Kidney tubule cell (primary cell): ENCODE measurements at regions not wholly inside any gene's neighbourhood (a gene's known extent, or its start where the extent isn't known, plus 50 kb on each side); places are given as distances from the start of the nearest gene placed in this dataset.
A peak's percentile ranks its signal among the peaks of the same experiment; 100 is the strongest.

Experiments used
- DNase-seq: peaks from one replicate; pipeline ENCODE4 v3.0.0-alpha.2; 2018; ENCODE audit warnings: low spot score

DNA sequence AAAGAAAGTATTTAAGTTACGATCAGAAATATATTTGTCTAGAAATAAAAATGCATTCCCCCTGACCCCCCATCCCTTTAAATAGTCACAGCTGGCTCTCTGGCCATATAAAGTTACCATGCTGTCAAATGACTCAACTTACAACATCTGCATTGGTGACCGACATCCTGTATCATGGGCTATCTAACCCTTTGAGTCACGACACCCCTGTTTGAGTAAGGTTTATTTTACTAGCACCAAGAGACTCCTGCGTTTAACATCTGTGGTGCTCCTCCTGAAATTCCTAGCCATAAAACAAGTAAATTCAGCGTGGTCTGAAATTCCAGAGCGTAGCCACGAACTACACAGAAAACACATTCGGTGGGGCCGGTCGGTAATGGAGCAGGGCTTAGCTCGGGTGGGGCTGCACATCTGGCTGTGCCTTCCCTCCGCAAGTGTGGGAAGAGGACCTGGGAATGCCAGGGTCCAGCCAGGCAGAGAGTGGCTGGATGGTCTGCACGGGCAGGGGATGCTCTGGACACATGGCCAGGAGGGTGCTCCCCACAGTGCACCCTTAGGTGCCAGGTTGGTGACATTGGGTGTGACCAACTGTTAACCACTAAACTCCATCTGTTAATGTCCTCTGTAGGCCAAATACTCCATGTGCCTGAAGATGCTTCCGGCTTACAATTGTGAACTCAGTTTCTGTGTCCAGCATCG, 53.0 kb upstream of the CLDN14 start:
- no peak for DNase-seq

GRCh38 chr21:36533468-36533848, 53.5 kb upstream of the CLDN14 start:
- DNase-seq = no peak

DNA sequence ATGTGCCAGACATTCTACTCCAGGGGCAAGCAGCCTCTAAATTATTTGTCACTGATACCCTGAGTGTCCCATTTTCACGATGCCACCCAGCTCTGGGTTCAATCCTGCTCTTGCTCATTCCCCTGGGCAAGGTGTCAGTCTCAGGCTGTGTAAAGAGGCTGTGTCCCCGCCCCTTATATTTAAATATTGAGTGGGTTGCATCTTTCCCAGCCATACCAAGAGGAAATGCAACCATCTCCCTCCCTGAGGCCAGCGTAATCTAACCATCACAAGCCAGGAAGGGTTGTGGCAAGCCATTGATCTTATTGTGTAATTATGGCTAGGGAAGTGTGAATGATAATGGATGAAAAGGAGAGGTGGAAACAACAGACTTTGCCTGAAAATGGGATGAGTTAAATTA, 54.7 kb upstream of the CLDN14 start:
- no peak for DNase-seq

GRCh38 chr21:36535618-36536241, 55.8 kb upstream of the CLDN14 start:
- peak; percentile 21 for DNase-seq

DNA sequence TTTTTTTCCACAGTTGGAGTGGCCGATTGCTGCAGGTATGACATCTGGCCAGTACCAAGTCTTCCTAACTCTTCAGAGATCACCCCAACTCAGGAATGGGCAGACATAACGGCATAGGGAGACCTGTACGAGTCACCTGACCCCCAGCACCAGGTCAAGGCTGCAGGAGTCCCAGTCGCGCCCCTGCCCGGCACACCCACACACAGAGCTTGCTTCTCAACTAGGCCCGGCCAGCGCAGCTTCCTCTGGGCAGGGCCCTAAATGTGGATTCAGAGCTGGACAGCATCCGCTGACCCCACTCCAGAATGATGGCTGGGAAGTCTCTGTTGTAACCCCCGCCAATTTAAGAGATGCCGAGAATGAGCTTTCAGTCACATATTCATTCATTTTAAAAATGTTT, 58.8 kb upstream of the CLDN14 start:
- no peak for DNase-seq

DNA sequence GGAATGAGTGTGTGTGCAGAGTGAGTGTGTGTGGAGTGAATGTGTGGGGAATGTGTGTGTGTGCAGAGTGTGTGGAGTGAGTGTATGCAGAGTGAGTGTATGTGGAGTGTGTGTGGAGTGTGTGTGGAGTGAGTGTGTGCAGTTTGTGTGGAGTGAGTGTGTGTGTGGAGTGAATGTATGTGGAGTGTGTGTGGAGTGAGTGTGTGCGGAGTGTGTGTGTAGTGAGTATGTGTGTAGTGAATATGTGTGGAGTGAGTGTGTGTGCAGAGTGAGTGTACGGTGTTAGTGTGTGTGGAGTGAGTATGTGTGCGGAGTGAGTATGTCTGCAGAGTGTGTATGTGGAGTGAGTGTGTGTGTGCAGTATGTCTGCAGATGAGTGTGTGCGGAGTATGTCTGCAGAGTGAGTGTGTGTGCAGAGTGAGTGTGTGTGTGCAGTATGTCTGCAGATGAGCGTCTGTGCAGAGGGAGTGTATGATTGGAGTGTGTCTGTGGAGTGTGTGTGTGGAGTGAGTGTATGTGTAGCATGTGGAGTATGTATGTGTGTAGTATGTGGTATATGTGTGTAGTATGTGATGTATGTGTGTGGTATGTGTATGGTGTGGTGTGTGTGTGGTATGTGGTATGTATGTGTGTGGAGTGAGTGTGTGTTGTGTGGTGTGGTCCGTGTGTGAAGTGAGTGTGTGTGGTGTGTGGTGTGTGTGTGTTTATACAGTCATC, 59.7 kb upstream of the CLDN14 start:
- no peak for DNase-seq

DNA sequence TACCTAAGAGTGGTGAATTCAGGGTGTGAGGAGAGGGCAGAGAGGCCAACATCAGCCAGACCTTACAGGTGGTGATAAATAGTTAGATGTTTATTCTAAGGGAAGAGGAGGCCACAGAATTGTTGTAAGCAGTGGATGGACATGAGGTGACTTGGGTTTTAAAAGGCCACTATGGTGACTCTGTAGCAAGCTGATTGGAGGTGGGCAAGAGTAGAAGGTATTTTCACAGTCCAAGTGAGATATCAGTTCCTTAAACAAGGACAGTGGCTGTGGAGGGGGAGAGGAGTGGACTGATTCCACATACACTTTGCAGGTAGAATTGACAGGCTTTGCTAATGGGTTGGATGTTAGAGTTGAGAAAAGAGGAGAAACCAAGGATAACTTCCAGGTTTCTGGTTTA, 60.8 kb upstream of the CLDN14 start:
- DNase-seq = no peak

- DNase-seq = no peak
These were observed 61.8 kb upstream of the CLDN14 start for GRCh38 chr21:36541721-36542139.

DNA sequence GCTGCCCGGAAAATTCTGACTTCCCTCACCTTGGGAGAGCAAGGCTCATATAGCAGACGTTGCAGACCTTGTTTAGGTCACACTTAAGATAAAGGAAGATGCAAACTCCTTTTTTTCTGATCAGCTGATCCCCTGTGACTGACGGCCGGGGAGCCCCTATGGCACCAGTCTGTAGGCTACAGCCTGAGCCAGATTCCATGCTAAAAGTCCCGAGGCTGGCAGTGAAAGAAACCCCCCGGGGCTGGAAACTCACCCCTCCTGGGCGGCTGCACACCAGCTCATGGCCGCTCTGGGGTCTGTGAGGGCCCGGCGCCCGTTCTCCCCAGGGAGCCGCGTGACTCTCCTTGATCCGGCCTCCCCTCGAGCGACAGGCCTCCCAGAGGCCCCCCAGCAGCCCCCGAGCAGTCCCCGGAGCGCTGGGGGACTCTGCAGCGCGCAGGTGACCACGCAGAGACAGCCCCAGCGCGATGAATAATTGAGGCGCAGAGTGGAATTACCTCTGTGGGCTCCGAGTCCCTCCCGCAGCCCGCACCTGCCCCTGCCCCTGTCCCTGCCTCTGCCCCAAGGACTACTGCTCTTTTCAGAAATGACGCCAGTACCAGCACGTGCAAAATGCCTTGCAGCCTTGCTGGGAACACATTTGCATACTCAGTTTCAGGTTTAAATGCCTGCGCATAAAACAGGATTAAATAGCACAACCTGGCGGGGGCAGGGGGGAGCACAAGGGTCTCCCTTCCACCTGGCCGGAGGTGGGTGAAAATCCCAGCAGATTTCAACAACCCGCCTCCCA, 62.6 kb upstream of the CLDN14 start:
- no peak for DNase-seq

- no peak for DNase-seq
These were observed 64.0 kb upstream of the CLDN14 start for GRCh38 chr21:36543924-36544323.

- no peak for DNase-seq
These were observed 64.6 kb upstream of the CLDN14 start for GRCh38 chr21:36544545-36544944.

- no peak for DNase-seq
These were observed 66.0 kb upstream of the CLDN14 start for GRCh38 chr21:36545776-36546511.

- no peak for DNase-seq
These were observed 67.5 kb upstream of the CLDN14 start for GRCh38 chr21:36547464-36547863.

- no peak for DNase-seq
These were observed 68.9 kb upstream of the CLDN14 start for GRCh38 chr21:36548866-36549265.

DNA sequence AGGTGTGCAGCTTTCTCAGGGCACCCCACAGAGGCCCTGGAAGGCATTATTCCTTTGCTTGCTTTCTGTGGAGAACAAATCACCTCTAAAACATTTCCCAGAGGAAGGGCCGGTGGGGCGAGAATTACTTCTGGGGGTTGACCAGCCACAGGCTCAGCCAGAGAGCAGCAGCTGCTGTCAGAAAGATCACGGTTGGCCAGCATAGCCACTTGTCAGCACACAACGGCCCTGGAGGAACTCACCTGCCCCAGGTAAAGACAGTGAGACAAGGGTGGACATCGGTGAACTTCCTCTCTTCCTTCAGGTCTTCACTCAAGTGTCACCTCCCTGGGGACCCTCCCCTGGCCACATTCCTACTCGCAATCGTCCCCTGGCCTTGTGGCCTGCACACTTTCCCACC, 69.5 kb upstream of the CLDN14 start:
- no peak for DNase-seq

DNA sequence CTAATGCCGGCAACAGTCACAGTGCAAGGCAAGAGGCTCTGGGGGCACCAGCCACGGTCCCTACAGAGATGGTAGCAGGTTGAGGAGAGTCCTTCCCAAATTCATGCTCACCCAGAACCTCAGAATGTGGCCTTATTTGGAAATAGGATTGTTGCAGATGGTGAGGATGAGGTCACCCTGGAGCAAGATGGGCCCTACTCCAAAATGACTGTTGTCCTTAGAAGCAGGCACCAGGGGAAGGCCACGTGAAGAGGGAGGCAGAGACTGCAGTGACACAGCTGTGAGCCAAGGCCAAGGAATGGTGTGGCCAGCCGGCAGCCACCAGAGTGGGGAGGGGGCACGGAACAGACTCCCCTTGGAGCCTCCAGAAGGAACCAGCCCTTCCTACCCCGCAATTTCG, 70.8 kb upstream of the CLDN14 start:
- no peak for DNase-seq

DNA sequence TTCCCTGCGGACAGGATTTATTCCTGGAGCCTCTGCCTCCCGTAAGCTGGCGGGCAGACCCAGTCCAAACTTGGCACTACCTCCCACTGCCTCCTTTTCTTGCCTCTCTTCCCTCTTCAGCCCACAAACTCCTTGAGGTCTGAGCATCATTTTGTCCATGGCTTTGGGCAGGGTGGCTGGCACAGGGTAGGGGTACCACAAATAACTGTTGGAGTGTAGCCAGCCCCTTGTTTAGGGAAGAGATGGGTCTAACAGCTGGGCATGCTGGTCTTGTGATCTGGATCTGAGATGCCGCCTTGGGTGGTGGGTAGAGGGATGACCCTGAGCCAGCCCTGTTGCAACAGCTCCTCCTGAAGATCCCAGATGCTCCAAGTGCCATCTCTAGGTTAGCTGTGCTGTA, 71.4 kb upstream of the CLDN14 start:
- no peak for DNase-seq

DNA sequence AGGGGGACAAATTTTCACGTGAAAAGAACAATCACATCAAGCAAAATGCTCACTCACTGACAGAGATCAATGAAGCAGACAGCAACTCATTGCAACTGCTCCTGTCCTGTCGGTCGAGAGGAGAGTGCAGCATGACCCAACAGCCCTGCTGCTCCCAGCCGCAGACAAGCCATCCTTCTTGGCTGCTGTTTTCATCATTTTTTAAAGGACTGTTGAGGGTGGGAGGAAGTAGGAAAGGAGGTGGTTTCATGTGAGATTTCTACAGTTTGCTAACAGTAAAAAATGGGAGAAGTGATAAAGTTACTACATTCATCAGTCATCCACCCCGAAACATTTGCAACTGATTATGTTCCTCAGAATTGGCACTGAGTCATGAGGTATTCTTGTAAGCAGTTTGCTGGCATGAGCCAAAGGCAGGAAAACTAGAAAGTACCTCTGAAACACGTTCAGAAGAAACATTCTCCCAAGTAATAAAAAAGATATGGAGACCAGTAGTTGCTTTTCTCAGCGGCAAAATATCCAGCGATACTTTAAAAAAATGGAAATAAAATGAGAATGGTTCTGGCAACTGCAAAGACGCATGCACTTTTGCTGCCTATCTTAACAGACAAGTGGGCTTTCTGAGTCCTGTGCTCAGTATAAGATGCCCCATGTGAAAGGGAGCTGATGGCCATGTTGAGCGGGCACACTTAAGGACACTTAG, 72.0 kb upstream of the CLDN14 start:
- peak; percentile 17 for DNase-seq

DNA sequence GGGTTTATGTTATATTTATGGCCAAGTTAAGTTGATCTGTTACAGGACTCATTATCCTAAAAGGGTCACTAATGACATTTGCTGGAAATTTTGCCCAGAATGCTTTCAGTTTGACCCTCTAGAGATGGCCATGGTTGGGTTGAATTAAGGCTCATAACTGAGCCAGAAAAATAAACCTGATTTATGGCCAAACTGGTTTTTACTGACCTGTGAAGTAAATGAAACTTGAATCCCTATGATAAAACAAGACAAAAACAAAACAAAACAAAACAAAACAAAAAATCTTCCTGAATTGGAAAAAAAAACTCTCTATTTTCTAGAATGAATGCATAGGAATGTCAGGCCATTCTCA, 72.5 kb upstream of the CLDN14 start:
- no peak for DNase-seq

DNA sequence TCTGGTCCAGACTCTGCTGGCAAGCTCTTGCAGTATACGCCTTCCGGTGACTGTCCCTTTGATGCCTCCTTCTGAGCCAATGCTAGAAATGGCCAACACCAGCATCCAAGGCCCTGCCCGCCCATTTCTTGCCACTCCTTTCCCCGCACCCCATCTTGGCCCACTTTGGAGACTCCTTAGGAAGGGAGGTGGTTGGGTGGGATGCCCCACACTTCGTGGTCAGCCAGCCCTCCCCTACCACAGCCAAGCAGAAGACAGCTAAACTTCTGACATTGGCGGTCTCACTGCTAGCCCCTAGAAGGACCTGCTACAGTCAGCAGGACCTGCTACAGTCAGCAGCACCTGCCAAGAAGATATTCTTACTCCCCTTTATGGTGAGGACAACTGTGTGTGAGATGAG, 73.5 kb upstream of the CLDN14 start:
- DNase-seq = no peak

DNA sequence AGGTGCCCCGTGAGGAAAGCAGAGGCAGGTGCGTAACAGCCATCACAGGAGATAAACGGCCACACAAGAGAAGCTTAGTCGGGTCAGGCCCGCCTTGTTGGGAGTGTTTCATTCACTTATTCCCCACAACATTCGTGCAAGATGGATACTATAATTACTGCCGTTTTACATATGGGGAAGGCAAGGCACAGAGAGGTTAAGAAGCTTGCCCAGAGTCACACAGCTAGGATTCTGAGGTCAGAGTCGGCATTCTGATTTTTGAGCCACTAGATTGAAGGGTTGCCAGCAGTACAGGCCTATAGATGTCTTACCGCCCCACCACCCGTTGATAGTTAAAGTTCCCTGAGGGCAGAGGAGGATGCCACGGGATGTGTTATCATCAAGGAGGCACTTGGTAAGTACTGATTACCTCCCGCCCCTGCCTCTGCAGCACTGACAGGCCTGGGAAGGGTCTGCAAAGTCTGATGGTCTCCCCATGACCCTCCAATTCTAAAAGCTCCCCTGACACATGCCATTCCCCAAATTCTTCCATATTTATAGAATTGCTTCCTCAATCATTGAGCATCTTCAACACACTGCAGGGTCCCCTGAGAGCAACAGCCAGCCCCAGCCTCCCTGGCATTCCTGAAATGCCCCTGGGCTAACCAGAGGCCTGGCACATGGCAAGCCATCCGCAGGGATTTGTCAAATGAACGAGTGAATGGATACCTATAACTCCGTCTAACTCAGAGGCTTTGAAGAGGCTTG, 74.7 kb upstream of the CLDN14 start:
- no peak for DNase-seq
